H1 (cell line): ENCODE measurements at regions not wholly inside any gene's neighbourhood (a gene's known extent, or its start where the extent isn't known, plus 50 kb on each side); places are given as distances from the start of the nearest gene placed in this dataset.

Experiments
- KDM1A ChIP-seq: fragments of 200-600, 300-600 bp; sonication (generic); IDR thresholded peaks from 2 replicates; pipeline ENCODE4 v1.7.1; 2016; ENCODE audit warnings: mild to moderate bottlenecking, low read length, borderline replicate concordance

GRCh38 chr15:98231696-98232440 lies 271.4 kb downstream of the ARRDC4 start (continued):
- TF ChIP-seq KDM1A, result no peak
